Activated CD4-positive, alpha-beta memory T cell treated with anti-CD3 and anti-CD28 coated beads, Interleukin-2, amount 10 ng/mL, durations not matched to agents 7 days and 5 days (primary cell): ENCODE measurements at regions not wholly inside any gene's neighbourhood (a gene's known extent, or its start where the extent isn't known, plus 50 kb on each side); places are given as distances from the start of the nearest gene placed in this dataset.

Experiments
- CTCF ChIA-PET: fragments of 350-600 bp; sonication (Branson Sonifier 250); formaldehyde crosslinking; loops from one replicate; lab custom pipeline; 2021; ENCODE audit warnings: antibody characterized with exemption, inconsistent platforms; lab: Charles Lee
- POLR2A ChIA-PET: fragments of 350-600 bp; sonication (Branson Sonifier 250); formaldehyde crosslinking; loops from one replicate; lab custom pipeline; 2021; ENCODE audit warnings: antibody characterized with exemption; lab: Charles Lee
- DNase-seq: peaks from one replicate; pipeline ENCODE4 v3.0.0-alpha.2; 2020
- H3K27ac Mint-ChIP-seq: one replicate; pipeline ENCODE4 v1.8.0; 2021; ENCODE audit warnings: mild to moderate bottlenecking, mixed read lengths
- H3K27me3 Mint-ChIP-seq: one replicate; pipeline ENCODE4 v1.8.0; 2021; ENCODE audit warnings: mixed read lengths
- H3K36me3 Mint-ChIP-seq: one replicate; pipeline ENCODE4 v1.8.0; 2021; ENCODE audit warnings: low read depth, mixed read lengths
- H3K4me1 Mint-ChIP-seq: one replicate; pipeline ENCODE4 v1.8.0; 2021; ENCODE audit warnings: mixed read lengths
- H3K4me3 Mint-ChIP-seq: one replicate; pipeline ENCODE4 v1.8.0; 2021; ENCODE audit warnings: mild to moderate bottlenecking, mixed read lengths
- H3K9me3 Mint-ChIP-seq: one replicate; pipeline ENCODE4 v1.8.0; 2021; ENCODE audit warnings: mixed read lengths

DNA sequence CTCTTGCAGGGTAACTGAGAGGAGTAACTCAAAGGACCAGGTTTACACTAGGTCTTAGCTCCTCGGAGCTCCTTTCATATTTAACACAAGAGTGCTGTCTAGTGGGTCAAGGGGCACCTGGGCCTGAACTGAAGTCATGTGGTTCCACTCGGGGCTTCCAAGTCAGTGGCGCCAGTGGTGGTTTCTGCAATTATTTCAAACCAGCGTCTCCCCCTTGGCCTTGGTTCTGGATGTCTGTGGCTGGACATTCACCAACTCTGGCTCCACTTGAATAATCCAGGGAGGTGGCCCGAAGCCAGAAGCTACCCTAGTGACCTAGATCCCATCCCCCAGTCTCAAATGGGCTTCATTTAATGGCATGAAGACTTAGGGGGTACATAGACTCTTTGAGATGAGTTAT lies 144.3 kb upstream of the ADAMTS9 start:
- ChIA-PET POLR2A (no interaction called here), CTCF (no interaction called here)
- H3K4me3 Mint-ChIP-seq = no peak overlapping the region
- no peak overlapping the region for H3K27ac Mint-ChIP-seq
- DNase-seq = no peak
- no peaks in the 10 kb centered on the region for H3K36me3 Mint-ChIP-seq
- peaks cover 2% of the 10 kb centered on the region for H3K9me3 Mint-ChIP-seq
- H3K27me3 Mint-ChIP-seq = no peaks in the 10 kb centered on the region
- H3K4me1 Mint-ChIP-seq = no peaks in the 10 kb centered on the region

- Mint-ChIP-seq H3K9me3 (peaks cover 2% of the 10 kb centered on the region), H3K27me3 (no peaks in the 10 kb centered on the region), H3K36me3 (no peaks in the 10 kb centered on the region), H3K4me3 (no peak overlapping the region), H3K4me1 (no peaks in the 10 kb centered on the region), H3K27ac (no peak overlapping the region)
- ChIA-PET POLR2A (no interaction called here), CTCF (no interaction called here)
- DNase-seq = no peak
Measured at GRCh38 chr3:64830681-64831080, 142.9 kb upstream of the ADAMTS9 start.

- H3K4me1 Mint-ChIP-seq = no peaks in the 10 kb centered on the region
- no peaks in the 10 kb centered on the region for H3K27me3 Mint-ChIP-seq
- H3K27ac Mint-ChIP-seq = no peak overlapping the region
- H3K4me3 Mint-ChIP-seq = no peak overlapping the region
- POLR2A ChIA-PET = no interaction called here
- CTCF ChIA-PET = no interaction called here
- H3K36me3 Mint-ChIP-seq = no peaks in the 10 kb centered on the region
- H3K9me3 Mint-ChIP-seq = no peaks in the 10 kb centered on the region
- DNase-seq = no peak
Measured at GRCh38 chr3:64829331-64829730, 141.5 kb upstream of the ADAMTS9 start.

DNA sequence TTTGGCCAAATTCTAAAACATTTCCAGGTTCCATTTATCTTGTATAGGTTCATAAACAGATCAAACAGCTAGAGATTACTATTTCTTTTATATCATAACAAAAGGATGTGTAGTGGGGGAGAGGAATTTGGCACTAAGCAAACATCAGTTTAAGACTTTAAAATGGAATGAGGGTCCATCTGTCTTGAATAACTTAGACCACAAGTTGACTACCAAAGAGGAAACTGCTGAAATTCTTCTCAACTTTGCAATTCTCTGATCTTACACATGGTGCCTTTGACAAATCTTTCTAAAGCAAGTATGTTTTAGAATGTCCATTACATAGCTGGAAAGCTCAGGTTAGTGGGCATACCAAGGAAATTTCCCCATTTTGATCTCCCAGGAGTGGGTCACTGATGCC lies 140.5 kb upstream of the ADAMTS9 start:
- Mint-ChIP-seq H3K27ac (no peak overlapping the region), H3K27me3 (no peaks in the 10 kb centered on the region), H3K36me3 (no peaks in the 10 kb centered on the region), H3K9me3 (no peaks in the 10 kb centered on the region), H3K4me3 (no peak overlapping the region), H3K4me1 (no peaks in the 10 kb centered on the region)
- CTCF ChIA-PET = no interaction called here
- DNase-seq = no peak
- POLR2A ChIA-PET = no interaction called here

GRCh38 chr3:64827431-64827830 lies 139.6 kb upstream of the ADAMTS9 start:
- Mint-ChIP-seq H3K36me3 (no peaks in the 10 kb centered on the region), H3K27ac (no peak overlapping the region), H3K27me3 (no peaks in the 10 kb centered on the region), H3K4me1 (no peaks in the 10 kb centered on the region), H3K4me3 (no peak overlapping the region), H3K9me3 (no peaks in the 10 kb centered on the region)
- DNase-seq = no peak
- POLR2A ChIA-PET = no interaction called here
- CTCF ChIA-PET = no interaction called here

GRCh38 chr3:64827019-64827418 lies 139.2 kb upstream of the ADAMTS9 start:
- ChIA-PET CTCF (no interaction called here), POLR2A (no interaction called here)
- Mint-ChIP-seq H3K4me1 (no peaks in the 10 kb centered on the region), H3K36me3 (no peaks in the 10 kb centered on the region), H3K9me3 (no peaks in the 10 kb centered on the region), H3K4me3 (no peak overlapping the region), H3K27ac (no peak overlapping the region), H3K27me3 (no peaks in the 10 kb centered on the region)
- no peak for DNase-seq

DNA sequence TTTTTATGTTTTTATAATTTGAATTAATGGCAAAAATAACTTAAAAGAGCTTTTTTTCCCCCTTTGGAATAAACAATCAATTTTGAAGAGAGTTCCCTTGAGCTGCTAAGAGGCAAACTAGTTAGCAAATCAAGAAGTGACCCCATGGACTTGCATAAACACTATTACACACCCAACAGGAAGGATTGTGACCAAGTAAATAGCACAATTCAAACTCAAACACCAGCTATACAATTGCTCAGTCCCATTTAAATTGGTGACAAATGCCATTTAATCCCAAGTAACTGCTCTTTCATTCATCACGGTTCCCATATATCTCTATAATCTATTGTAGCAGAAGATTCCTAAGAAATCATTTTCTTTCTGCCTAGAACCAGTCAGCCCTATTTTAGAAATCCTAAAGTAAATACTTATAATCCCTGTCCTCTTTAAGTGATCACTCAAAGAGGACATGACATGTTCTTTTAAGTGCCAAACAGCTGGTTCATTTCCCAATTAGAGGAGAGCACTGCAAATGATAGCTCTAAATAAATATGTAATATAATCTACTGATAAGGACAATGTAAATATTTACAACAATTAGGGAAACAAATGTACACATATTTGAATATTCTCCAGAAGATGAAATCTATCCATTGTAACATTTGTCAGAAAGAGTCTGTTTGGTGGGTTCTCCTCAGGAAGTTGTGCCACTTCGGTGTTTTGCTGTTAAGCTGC lies 137.8 kb upstream of the ADAMTS9 start:
- H3K27me3 Mint-ChIP-seq = no peaks in the 10 kb centered on the region
- CTCF ChIA-PET = no interaction called here

GRCh38 chr3:64824394-64824909 lies 136.7 kb upstream of the ADAMTS9 start:
- ChIA-PET POLR2A (no interaction called here), CTCF (no interaction called here)
- H3K36me3 Mint-ChIP-seq = no peaks in the 10 kb centered on the region
- H3K9me3 Mint-ChIP-seq = no peaks in the 10 kb centered on the region
- H3K4me1 Mint-ChIP-seq = no peaks in the 10 kb centered on the region
- no peak overlapping the region for H3K4me3 Mint-ChIP-seq
- no peak for DNase-seq
- H3K27me3 Mint-ChIP-seq = no peaks in the 10 kb centered on the region
- H3K27ac Mint-ChIP-seq = no peak overlapping the region

More for the DNA sequence above, 137.8 kb upstream of the ADAMTS9 start:
- no peak overlapping the region for H3K27ac Mint-ChIP-seq
- DNase-seq = no peak
- H3K9me3 Mint-ChIP-seq = no peaks in the 10 kb centered on the region
- H3K36me3 Mint-ChIP-seq = no peaks in the 10 kb centered on the region
- H3K4me3 Mint-ChIP-seq = no peak overlapping the region
- H3K4me1 Mint-ChIP-seq = no peaks in the 10 kb centered on the region
- POLR2A ChIA-PET = no interaction called here

DNA sequence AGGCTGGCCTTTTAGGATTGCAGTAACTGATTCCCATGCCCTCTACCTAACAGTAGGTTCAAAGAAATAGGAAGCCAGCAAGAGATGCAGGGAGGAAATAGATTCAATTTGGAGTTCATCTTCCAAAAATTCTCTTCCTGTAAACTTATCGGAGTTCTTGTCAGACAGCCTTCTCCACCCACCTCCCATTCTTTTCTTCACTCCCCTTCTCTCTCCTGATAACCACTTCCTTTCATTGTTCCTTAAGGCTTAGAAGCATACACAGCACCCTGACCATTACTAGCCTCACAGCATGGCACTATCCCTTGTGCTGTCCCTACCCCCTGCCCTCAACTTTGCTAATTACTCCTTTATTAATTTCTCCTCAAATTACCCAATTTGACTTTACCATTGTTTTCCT lies 130.4 kb upstream of the ADAMTS9 start:
- no peak overlapping the region for H3K4me3 Mint-ChIP-seq
- CTCF ChIA-PET = no interaction called here
- no peak for DNase-seq
- H3K36me3 Mint-ChIP-seq = no peaks in the 10 kb centered on the region
- no peaks in the 10 kb centered on the region for H3K9me3 Mint-ChIP-seq
- H3K27me3 Mint-ChIP-seq = no peaks in the 10 kb centered on the region
- POLR2A ChIA-PET = no interaction called here
- no peak overlapping the region for H3K27ac Mint-ChIP-seq
- H3K4me1 Mint-ChIP-seq = no peaks in the 10 kb centered on the region

- no peaks in the 10 kb centered on the region for H3K4me1 Mint-ChIP-seq
- POLR2A ChIA-PET = no interaction called here
- CTCF ChIA-PET = no interaction called here
- DNase-seq = no peak
- H3K27me3 Mint-ChIP-seq = no peaks in the 10 kb centered on the region
- no peaks in the 10 kb centered on the region for H3K36me3 Mint-ChIP-seq
- no peak overlapping the region for H3K27ac Mint-ChIP-seq
- H3K9me3 Mint-ChIP-seq = no peaks in the 10 kb centered on the region
- H3K4me3 Mint-ChIP-seq = no peak overlapping the region
Measured at GRCh38 chr3:64816355-64816754, 128.6 kb upstream of the ADAMTS9 start.

DNA sequence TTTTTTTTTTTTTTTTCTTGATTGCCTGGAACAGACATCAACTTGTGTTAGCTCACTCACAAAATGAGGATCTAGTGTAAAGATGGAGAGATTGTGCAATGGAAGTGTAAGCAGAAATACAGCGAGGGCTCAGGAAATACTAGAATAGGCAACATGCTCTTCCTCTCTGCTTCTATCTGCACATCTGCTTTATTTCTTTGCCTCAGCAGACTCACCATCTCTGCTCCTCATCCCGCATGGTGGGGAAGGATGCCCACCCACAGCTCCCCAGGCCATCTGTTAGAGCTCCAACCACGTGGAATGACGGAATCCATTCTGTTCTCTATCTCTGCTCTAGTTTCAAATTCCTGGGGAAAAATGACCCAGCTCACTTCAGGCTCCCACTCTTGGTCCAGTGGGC lies 128.0 kb upstream of the ADAMTS9 start:
- H3K36me3 Mint-ChIP-seq = no peaks in the 10 kb centered on the region
- H3K4me3 Mint-ChIP-seq = no peak overlapping the region
- no peak overlapping the region for H3K27ac Mint-ChIP-seq
- ChIA-PET POLR2A (no interaction called here), CTCF (no interaction called here)
- no peaks in the 10 kb centered on the region for H3K27me3 Mint-ChIP-seq
- no peaks in the 10 kb centered on the region for H3K9me3 Mint-ChIP-seq
- no peak for DNase-seq
- no peaks in the 10 kb centered on the region for H3K4me1 Mint-ChIP-seq

- no peak overlapping the region for H3K4me3 Mint-ChIP-seq
- no peaks in the 10 kb centered on the region for H3K27me3 Mint-ChIP-seq
- H3K36me3 Mint-ChIP-seq = no peaks in the 10 kb centered on the region
- no peaks in the 10 kb centered on the region for H3K9me3 Mint-ChIP-seq
- H3K27ac Mint-ChIP-seq = no peak overlapping the region
- ChIA-PET POLR2A (no interaction called here), CTCF (no interaction called here)
- no peak for DNase-seq
- H3K4me1 Mint-ChIP-seq = no peaks in the 10 kb centered on the region
Measured at GRCh38 chr3:64815195-64815631, 127.4 kb upstream of the ADAMTS9 start.

DNA sequence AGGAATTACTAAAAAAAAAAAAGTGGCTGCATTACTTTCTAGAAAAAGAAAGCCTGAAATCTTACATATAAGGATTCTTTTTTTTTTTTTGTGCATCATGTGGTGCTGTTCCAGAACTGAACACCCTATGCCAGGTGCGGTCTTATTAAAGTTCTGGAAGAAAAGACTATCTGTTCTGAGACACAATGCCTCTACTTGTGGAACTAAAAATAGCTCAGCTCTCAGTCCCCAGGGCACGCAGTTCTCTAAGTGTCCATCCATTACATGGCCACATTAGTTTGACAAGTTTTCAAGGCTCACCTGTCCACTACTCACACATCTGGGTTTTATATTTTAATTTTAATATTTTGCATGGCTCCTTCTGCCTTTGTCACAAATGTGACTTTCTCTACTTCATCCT lies 126.6 kb upstream of the ADAMTS9 start:
- POLR2A ChIA-PET = no interaction called here
- CTCF ChIA-PET = no interaction called here

DNA sequence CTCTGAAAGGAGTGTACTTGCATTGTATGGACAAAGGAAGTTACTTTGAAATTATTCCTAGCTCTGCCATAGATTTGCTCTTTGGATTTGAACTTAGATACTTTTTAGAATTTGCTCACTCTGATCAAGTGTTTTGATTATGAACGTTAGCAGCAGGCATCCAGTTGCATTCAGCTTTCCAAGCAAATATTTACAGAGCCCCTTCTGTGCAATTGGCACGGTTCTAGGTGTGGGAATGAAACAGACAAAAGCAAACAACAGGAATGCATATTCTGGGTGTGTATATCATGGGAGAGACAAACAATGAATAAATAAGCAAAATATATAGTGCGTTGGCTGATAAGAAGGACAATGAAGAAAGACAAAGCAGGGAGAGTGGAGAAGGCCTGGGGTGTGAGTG lies 125.5 kb upstream of the ADAMTS9 start:
- H3K9me3 Mint-ChIP-seq = no peaks in the 10 kb centered on the region
- H3K4me1 Mint-ChIP-seq = no peaks in the 10 kb centered on the region
- ChIA-PET POLR2A (no interaction called here), CTCF (no interaction called here)
- H3K36me3 Mint-ChIP-seq = no peaks in the 10 kb centered on the region
- H3K4me3 Mint-ChIP-seq = no peak overlapping the region
- DNase-seq = no peak
- no peak overlapping the region for H3K27ac Mint-ChIP-seq
- no peaks in the 10 kb centered on the region for H3K27me3 Mint-ChIP-seq

More for the DNA sequence above, 126.6 kb upstream of the ADAMTS9 start:
- Mint-ChIP-seq H3K9me3 (no peaks in the 10 kb centered on the region), H3K4me1 (no peaks in the 10 kb centered on the region), H3K4me3 (no peak overlapping the region), H3K27me3 (no peaks in the 10 kb centered on the region), H3K27ac (no peak overlapping the region), H3K36me3 (no peaks in the 10 kb centered on the region)
- no peak for DNase-seq
